ENCODE measurements at regions not wholly inside any gene's neighbourhood (a gene's known extent, or its start where the extent isn't known, plus 50 kb on each side); places are given as distances from the start of the nearest gene placed in this dataset.

- DNase-seq (ENCODE audit: low spot score), result no peak
Measured at GRCh38 chr10:111830359-111830758, 353.2 kb downstream of the GPAM start.

- DNase-seq (ENCODE audit: low spot score), result no peak
Measured at GRCh38 chr10:111831058-111831457, 352.5 kb downstream of the GPAM start.

DNA sequence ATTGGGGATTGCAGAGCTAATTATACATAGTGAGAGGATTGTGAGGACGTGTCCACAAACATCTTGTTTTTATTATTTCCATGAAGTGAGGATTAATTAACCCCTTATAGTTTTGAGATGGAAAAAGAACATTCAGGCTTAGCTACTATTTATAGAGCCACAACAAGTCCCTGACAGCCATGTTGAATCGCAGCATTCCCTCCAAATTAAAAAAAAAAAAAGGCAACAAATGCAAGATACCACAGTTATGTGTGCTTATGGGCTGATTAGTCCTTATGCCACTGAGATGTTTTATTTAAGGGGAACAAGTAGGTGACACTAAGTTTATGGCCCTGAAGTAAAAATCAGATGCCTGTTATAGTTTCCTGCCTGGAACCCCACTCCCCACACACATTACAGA lies 350.3 kb downstream of the GPAM start:
- no peak for DNase-seq (ENCODE audit: low spot score)

DNA sequence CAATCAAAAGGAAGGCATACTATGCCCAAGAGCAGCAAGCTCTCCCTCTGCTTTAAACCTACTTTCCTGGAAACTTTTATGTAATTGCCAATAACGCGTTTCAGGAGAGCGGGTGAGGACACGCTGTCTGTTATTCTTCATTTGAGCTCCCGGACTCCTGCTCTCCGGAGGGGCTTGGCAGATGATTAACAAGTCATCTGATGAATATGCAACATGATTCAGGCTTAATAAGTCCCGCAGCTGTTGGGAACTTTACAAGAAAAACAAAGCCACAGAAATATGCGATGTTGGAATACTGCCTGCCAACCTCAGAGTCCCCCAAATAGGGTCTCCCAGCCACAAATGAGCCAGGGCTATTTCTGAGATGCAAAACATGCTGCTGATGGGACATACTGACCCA lies 348.0 kb downstream of the GPAM start:
- DNase-seq (ENCODE audit: low spot score), result no peak

GRCh38 chr10:111836064-111836463 lies 347.5 kb downstream of the GPAM start:
- no peak for DNase-seq (ENCODE audit: low spot score)

DNA sequence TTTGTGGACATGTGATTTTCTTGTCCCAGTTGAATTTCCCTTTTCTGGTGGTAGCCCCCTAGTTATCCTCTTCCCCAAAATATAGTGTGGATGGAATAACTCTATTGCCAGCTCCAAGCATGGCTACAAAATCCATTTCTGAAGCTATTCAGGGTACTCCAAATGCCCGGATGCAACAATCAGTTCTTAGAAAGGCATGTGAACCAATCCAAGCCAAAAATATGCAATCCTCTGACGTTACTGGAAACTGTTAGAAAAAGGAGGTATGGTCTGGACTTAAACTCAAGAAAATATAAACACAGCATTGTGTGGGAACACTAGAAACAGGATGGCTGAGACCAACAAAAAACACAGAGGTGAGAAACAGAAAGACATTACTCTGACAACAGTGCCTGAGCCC lies 347.0 kb downstream of the GPAM start:
- no peak for DNase-seq (ENCODE audit: low spot score)

DNA sequence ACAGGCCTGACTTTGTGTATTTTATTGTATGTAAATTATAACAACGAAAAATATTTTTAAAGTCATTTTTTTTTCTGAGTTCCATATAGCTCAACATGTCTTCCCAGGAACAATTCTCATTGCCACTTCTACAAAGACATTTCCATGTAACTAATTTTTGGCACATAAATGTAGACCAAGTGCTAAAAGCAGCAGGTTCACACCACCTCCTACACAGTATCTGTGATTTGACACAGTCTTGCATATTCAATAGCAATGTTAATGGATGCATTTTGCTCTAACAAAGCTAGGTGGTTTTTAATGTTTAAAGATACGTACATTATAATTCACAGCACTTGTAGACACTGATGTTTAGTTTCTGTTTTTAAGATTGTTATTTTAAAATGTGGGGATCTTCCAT lies 346.5 kb downstream of the GPAM start:
- no peak for DNase-seq (ENCODE audit: low spot score)

- no peak for DNase-seq (ENCODE audit: low spot score)
Measured at GRCh38 chr10:111837985-111838384, 345.6 kb downstream of the GPAM start.

- DNase-seq (ENCODE audit: low spot score), result no peak
Measured at GRCh38 chr10:111840546-111840945, 343.0 kb downstream of the GPAM start.

GRCh38 chr10:111852801-111853200 lies 330.8 kb downstream of the GPAM start:
- DNase-seq (ENCODE audit: low spot score), result no peak

GRCh38 chr10:111856631-111857030 lies 326.9 kb downstream of the GPAM start:
- no peak for DNase-seq (ENCODE audit: low spot score)

DNA sequence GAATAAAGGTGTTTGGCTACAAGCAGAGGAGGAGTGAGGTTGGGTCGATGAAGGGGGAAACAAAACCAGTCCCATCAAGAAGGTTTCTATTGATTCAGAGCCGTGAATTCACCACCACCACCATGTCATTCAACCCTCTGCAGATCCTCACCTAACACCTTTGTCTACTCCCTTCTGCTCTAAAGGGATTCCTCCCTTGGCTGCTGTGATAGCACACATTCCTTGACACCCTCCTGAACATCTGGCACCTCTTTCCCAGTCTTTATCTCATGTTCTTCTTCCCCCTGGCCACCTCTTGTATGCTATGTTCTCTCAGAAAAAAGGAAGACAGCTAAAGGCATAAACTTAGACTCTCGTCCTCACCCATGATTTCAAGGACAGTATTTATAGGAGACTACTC lies 318.0 kb downstream of the GPAM start:
- no peak for DNase-seq (ENCODE audit: low spot score)

GRCh38 chr10:111871458-111871857 lies 312.1 kb downstream of the GPAM start:
- DNase-seq (ENCODE audit: low spot score), result no peak

GRCh38 chr10:111872591-111872990 lies 311.0 kb downstream of the GPAM start:
- DNase-seq (ENCODE audit: low spot score), result no peak

- DNase-seq (ENCODE audit: low spot score), result no peak
Measured at GRCh38 chr10:111873041-111873440, 310.5 kb downstream of the GPAM start.

- no peak for DNase-seq (ENCODE audit: low spot score)
Measured at GRCh38 chr10:111873621-111874135, 309.9 kb downstream of the GPAM start.

DNA sequence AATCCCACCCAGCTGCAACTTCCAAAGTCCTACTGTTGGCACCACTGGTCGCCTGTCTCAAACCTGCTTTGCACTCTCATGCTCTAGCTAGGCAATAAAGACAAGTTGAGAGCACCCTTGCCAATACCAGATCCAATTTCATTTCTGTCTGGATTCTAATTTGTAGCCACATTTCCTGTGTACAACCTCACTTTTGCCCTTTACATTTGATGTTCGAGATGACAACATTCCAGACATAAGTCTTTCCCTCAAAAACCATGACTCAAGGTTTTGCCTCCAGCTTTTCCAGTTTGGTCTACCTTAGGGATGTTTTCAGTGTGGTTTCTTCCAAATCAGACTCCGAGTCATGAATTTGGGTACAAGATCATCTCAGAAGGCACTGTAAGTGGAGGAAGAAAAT lies 309.0 kb downstream of the GPAM start:
- DNase-seq (ENCODE audit: low spot score), result no peak

- no peak for DNase-seq (ENCODE audit: low spot score)
Measured at GRCh38 chr10:111875725-111876124, 307.8 kb downstream of the GPAM start.

DNA sequence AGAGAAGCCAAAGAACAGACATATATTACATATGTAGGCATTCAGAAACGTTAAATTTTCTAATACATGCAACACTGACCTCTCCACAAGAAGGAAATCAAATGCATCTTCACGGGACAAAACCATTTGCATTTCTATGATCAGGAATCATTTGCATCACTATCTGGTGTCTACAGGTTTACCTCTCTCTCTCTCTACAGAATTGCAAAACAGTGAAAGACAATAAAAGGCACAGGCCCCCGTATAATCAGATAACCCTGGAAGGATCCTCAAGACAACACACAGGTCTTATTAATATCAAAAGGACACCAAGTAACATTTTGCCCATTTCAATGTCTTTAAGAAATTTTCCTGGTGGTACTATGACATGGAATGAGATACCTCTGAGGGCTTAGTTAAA lies 306.3 kb downstream of the GPAM start:
- DNase-seq (ENCODE audit: low spot score), result no peak

DNA sequence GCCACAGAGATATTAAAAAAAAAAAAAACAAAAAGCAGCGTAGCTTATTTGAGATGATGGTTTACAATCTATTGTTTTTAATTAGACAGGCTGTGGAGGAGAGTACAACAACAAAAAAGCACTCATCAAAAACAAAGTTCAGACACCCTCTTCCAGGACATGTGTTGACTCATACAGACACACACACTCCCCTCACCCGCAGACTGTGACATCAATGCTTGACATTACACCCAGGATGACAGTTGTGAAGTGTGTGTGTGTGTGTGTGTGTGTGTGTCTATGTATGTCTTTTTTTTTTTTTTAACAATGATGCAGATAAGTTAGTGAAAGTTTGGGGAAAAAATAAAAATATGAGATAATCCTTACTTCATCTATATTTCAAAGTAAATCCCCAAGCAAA lies 303.6 kb downstream of the GPAM start:
- no peak for DNase-seq (ENCODE audit: low spot score)

DNA sequence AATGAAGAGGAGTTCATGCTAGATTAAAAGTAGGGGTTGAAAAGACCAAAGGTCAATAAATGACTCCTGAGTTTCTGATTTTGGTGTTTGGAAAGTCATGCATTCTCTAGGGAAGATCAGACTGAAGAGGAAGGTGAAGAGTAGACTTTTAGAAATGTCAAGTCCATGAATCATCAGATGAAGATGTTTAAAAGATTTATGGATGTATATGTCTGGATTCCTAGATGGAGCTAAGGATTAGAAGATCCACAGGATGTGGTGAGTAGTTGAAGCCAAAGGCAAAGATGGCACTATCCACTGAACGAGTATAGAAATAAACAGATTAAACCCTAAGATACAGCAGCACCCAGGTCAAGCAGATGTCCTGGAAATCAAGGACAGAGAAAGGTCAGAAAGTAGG lies 298.5 kb downstream of the GPAM start:
- no peak for DNase-seq (ENCODE audit: low spot score)

DNA sequence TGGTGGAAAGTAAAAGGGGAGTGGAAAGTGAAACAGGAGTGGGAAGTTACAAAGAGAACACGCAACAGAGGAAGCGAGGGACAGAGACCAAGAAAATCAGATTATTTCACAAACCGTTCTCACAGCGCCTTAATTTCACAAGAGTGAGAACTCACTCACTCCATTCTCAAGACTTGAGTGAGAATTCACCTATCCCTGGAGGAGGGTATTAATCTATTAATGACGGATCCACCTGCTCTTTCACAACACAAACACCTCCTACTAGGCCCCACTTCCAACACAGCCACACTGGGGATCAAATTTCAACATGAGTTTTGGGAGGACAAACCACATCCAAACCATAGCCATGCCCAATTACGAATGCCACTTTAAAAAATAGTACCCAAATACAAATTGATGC lies 297.6 kb downstream of the GPAM start:
- no peak for DNase-seq (ENCODE audit: low spot score)

- no peak for DNase-seq (ENCODE audit: low spot score)
Measured at GRCh38 chr10:111887266-111887665, 296.3 kb downstream of the GPAM start.

DNA sequence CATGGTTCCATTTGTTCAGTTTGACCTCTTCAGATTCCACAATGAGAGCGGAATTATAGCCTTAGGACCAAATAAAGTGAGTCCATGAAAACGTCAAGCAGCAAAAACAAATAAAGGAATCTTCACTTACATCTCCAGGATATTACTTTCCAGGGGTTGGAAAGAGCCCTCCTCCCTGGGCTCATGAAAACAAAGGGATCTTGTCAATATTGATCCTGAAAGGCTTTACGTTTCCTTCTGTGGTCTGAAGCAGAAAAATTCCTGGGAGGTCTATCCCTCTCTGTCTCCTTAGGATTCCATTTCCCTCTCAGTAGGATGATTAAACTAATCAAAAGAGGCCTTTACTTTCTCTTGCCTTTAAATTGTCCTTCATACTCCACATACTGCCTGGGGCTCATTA lies 293.5 kb downstream of the GPAM start:
- DNase-seq (ENCODE audit: low spot score), result no peak

- DNase-seq (ENCODE audit: low spot score), result no peak
Measured at GRCh38 chr10:111916011-111916410, 267.6 kb downstream of the GPAM start.

Data from RKO (cell line).